GM12892 (cell line): ENCODE measurements at regions not wholly inside any gene's neighbourhood (a gene's known extent, or its start where the extent isn't known, plus 50 kb on each side); places are given as distances from the start of the nearest gene placed in this dataset.
"Not testable (repeated sequence)": the region's sequence is repeated elsewhere in the genome, so short reads cannot be mapped to it uniquely, and the experiment has no call there.

Source experiments
- POLR2A ChIP-seq: IDR thresholded peaks from 2 replicates; pipeline ENCODE4 v1.6.1; 2011; ENCODE audit warnings: low read depth, low read length, control low read depth
- POLR2AphosphoS5 ChIP-seq: IDR thresholded peaks from 2 replicates; pipeline ENCODE4 v1.6.1; 2011; ENCODE audit warnings: low read depth, low read length, control low read depth
- TAF1 ChIP-seq: IDR thresholded peaks from 2 replicates; pipeline ENCODE4 v1.6.1; 2011; ENCODE audit warnings: low read depth, mild to moderate bottlenecking, control low read depth, low read length, borderline replicate concordance

- TF ChIP-seq POLR2A, POLR2AphosphoS5, TAF1: not testable (repeated sequence)
Measured at GRCh38 chr2:111365986-111366640, 245.4 kb downstream of the BCL2L11 start.
